H9 (cell line): ENCODE measurements at regions not wholly inside any gene's neighbourhood (a gene's known extent, or its start where the extent isn't known, plus 50 kb on each side); places are given as distances from the start of the nearest gene placed in this dataset.

ENCODE experiments used
- DNase-seq: peaks from one replicate; pipeline ENCODE4 v3.0.0-alpha.2; 2017
- H2AFZ ChIP-seq: one replicate; pipeline ENCODE4 v1.6.1; 2013; ENCODE audit warnings: mild to moderate bottlenecking, low read length, control low read depth, moderate library complexity
- H2AK5ac ChIP-seq: 2 replicates; pipeline ENCODE4 v1.6.1; 2013; ENCODE audit warnings: low read length, control low read depth, mixed read lengths; ENCODE audit not compliant: insufficient read length
- H2BK120ac ChIP-seq: one replicate; pipeline ENCODE4 v1.6.1; 2013; ENCODE audit warnings: low read depth, mild to moderate bottlenecking, low read length, control low read depth, inconsistent platforms; ENCODE audit not compliant: poor library complexity, severe bottlenecking
- H2BK12ac ChIP-seq: 2 replicates; pipeline ENCODE4 v1.6.1; 2013; ENCODE audit warnings: low read length, control low read depth, mixed read lengths, low read depth; ENCODE audit not compliant: insufficient read length
- H2BK15ac ChIP-seq: 2 replicates; pipeline ENCODE4 v1.6.1; 2013; ENCODE audit warnings: low read depth, low read length, control low read depth
- H2BK20ac ChIP-seq: one replicate; pipeline ENCODE4 v1.6.1; 2013; ENCODE audit warnings: low read depth, mild to moderate bottlenecking, low read length, control low read depth, inconsistent platforms; ENCODE audit not compliant: poor library complexity, severe bottlenecking
- H2BK5ac ChIP-seq: 2 replicates; pipeline ENCODE4 v1.6.1; 2013; ENCODE audit warnings: low read length, control low read depth, mixed read lengths; ENCODE audit not compliant: insufficient read length
- H3K14ac ChIP-seq: 2 replicates; pipeline ENCODE4 v1.6.1; 2013; ENCODE audit warnings: low read length, control low read depth; ENCODE audit not compliant: insufficient read depth
- H3K18ac ChIP-seq: 2 replicates; pipeline ENCODE4 v1.6.1; 2013; ENCODE audit warnings: low read depth, mild to moderate bottlenecking, mixed read lengths, low read length, control low read depth; ENCODE audit not compliant: insufficient read length
- H3K23ac ChIP-seq: 2 replicates; pipeline ENCODE4 v1.6.1; 2013; ENCODE audit warnings: low read length, control low read depth, mixed read lengths, low read depth; ENCODE audit not compliant: insufficient read length
- H3K23me2 ChIP-seq: 2 replicates; pipeline ENCODE4 v1.6.1; 2013; ENCODE audit warnings: low read depth, mild to moderate bottlenecking, mixed read lengths, low read length, control low read depth; ENCODE audit not compliant: insufficient read length, poor library complexity, severe bottlenecking
- H3K27ac ChIP-seq: 2 replicates; pipeline ENCODE4 v1.5.1; 2013; ENCODE audit warnings: low read length, control low read depth, mixed read lengths, low read depth; ENCODE audit not compliant: insufficient read length
- H3K27me3 ChIP-seq: 2 replicates; pipeline ENCODE4 v1.6.1; 2013; ENCODE audit warnings: low read length, control low read depth, inconsistent platforms; ENCODE audit not compliant: insufficient read depth
- H3K4ac ChIP-seq: 2 replicates; pipeline ENCODE4 v1.6.1; 2013; ENCODE audit warnings: low read depth, mild to moderate bottlenecking, control low read depth, inconsistent platforms, low read length, moderate library complexity
- H3K4me1 ChIP-seq: 2 replicates; pipeline ENCODE4 v1.6.1; 2013; ENCODE audit warnings: low read length, control low read depth, inconsistent platforms; ENCODE audit not compliant: insufficient read depth
- H3K4me2 ChIP-seq: 2 replicates; pipeline ENCODE4 v1.6.1; 2013; ENCODE audit warnings: low read length, control low read depth, mixed read lengths; ENCODE audit not compliant: insufficient read length, insufficient read depth
- H3K56ac ChIP-seq: 2 replicates; pipeline ENCODE4 v1.6.1; 2013; ENCODE audit warnings: low read depth, mild to moderate bottlenecking, mixed read lengths, low read length, control low read depth; ENCODE audit not compliant: insufficient read length
- H3K79me1 ChIP-seq: 2 replicates; pipeline ENCODE4 v1.6.1; 2013; ENCODE audit warnings: low read depth, mild to moderate bottlenecking, moderate library complexity, low read length, control low read depth, inconsistent platforms; ENCODE audit not compliant: insufficient read depth, poor library complexity, severe bottlenecking
- H3K79me2 ChIP-seq: 2 replicates; pipeline ENCODE4 v1.6.1; 2013; ENCODE audit warnings: low read length, control low read depth, inconsistent platforms; ENCODE audit not compliant: insufficient read depth
- H3K9ac ChIP-seq: 2 replicates; pipeline ENCODE4 v1.6.1; 2013; ENCODE audit warnings: low read length, control low read depth, mixed read lengths; ENCODE audit not compliant: insufficient read length; ENCODE audit errors: extremely low read depth
- H3K9me3 ChIP-seq: one replicate; pipeline ENCODE4 v1.6.1; 2013; ENCODE audit warnings: low read depth, low read length, inconsistent platforms; ENCODE audit not compliant: control insufficient read depth
- H3T11ph ChIP-seq: one replicate; pipeline ENCODE4 v1.6.1; 2013; ENCODE audit warnings: mild to moderate bottlenecking, low read length, control low read depth, inconsistent platforms
- H4K20me1 ChIP-seq: one replicate; pipeline ENCODE4 v1.6.1; 2013; ENCODE audit not compliant: control insufficient read depth, insufficient read length, insufficient read depth
- H4K5ac ChIP-seq: 2 replicates; pipeline ENCODE4 v1.6.1; 2013; ENCODE audit warnings: low read depth, mild to moderate bottlenecking, mixed read lengths, low read length, control low read depth; ENCODE audit not compliant: insufficient read length
- H4K8ac ChIP-seq: replicated peaks from 2 replicates; pipeline ENCODE4 v1.6.1; 2013; ENCODE audit warnings: low read length, control low read depth, mixed read lengths, low read depth; ENCODE audit not compliant: insufficient read length
- H4K91ac ChIP-seq: 2 replicates; pipeline ENCODE4 v1.6.1; 2013; ENCODE audit warnings: low read depth, mild to moderate bottlenecking, moderate library complexity, mixed read lengths, low read length, control low read depth; ENCODE audit not compliant: insufficient read length
- H3K27ac Mint-ChIP-seq, 3 experiments: 2 replicates in 2 of 3; 3 replicates in 1 of 3; pipeline ENCODE4 v1.8.0; 2020 to 2021; ENCODE audit warnings: mixed read lengths in 3 of 3, mild to moderate bottlenecking in 1 of 3, moderate library complexity in 1 of 3
- H3K27me3 Mint-ChIP-seq: 2 replicates; pipeline ENCODE4 v1.8.0; 2021; ENCODE audit warnings: low read depth, mild to moderate bottlenecking, moderate library complexity, mixed read lengths
- H3K36me3 Mint-ChIP-seq, 3 experiments: 2 replicates in 2 of 3; 3 replicates in 1 of 3; pipeline ENCODE4 v1.8.0; 2020 to 2021; ENCODE audit warnings: low read depth in 3 of 3, mixed read lengths in 3 of 3; ENCODE audit not compliant: insufficient read depth in 1 of 3
- H3K4me1 Mint-ChIP-seq, 2 experiments: 2 replicates each; pipeline ENCODE4 v1.8.0; 2020; ENCODE audit warnings: mixed read lengths in 2 of 2
- H3K4me3 Mint-ChIP-seq, 2 experiments: 2 replicates in 1 of 2; 3 replicates in 1 of 2; pipeline ENCODE4 v1.8.0; 2020 to 2021; ENCODE audit warnings: mild to moderate bottlenecking in 2 of 2, mixed read lengths in 2 of 2, moderate library complexity in 1 of 2
- H3K9me3 Mint-ChIP-seq, 2 experiments: 2 replicates in 1 of 2; 3 replicates in 1 of 2; pipeline ENCODE4 v1.8.0; 2020; ENCODE audit warnings: mild to moderate bottlenecking in 2 of 2, mixed read lengths in 2 of 2, moderate library complexity in 1 of 2
- WGBS: extraction: QIAGEN DNeasy Blood & Tissue Kit; methylation state at CpG from one replicate; pipeline ENCODE4 v1.1.7; 2013; ENCODE audit warnings: missing lambda C conversion rate, low lambda C conversion rate, mixed read lengths; ENCODE audit not compliant: insufficient read length; ENCODE audit errors: extremely low coverage; 5-methylcytosine and 5-hydroxymethylcytosine counted together
- TF ChIP-seq, protein P1 (sequence below): fragments of 200-600 bp; sonication (generic); conservative IDR thresholded peaks from 3 replicates; pipeline ENCODE4 v1.8.0; 2021; ENCODE audit warnings: antibody characterized with exemption, mild to moderate bottlenecking

DNA sequence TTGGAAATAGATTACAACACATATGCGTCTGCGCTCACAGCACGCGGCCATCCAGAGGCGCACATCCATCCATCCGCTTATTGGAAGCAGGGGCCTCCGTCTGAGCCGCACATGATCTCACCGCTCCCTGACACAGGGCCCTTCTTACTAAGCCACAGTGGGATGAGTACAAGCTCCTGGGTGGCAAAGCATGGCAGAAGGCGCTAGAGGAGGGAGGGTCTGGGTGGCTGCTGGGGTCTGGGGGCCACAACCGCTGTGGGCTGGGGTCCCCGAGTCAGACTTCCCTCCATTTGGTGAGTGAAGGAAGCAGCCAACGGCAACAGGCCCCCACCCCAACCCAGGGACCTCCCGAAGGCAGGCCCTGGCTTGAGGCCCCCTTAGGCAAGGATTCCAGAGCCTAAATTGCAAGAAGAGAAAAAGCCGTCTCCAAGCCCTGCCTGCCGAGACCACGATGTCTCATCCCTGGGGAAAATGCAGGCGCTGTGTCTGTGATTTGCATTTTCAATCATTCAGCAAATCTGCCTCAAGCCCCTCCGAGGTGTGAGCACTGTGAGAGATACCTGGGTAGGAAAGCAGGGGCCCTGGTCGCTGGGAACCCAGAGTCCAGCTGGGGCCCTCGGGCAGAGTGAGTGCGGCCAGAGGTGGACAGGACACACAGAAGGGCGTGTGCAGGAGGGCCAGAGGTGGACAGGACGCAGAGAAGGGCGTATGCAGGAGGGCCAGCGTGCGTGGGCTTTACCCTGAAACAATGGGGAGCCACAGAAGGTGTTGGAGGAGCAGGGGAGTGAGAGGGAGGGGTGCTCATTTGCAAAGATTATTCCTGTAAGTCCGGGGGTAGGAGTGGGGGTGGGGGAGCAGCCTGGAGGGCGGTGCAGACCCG is 135.7 kb downstream of the OLFM1 start:
- H3K36me3 Mint-ChIP-seq, result no peaks in the 10 kb centered on the region

More for the DNA sequence above, 135.7 kb downstream of the OLFM1 start:
- no peak overlapping the region for H2BK120ac ChIP-seq
- DNase-seq, result no peak
- H3K27me3 Mint-ChIP-seq, result peaks cover 1% of the 10 kb centered on the region; the same call in 1 of the 2 replicates
- H3K18ac ChIP-seq, result no peak overlapping the region
- H3K56ac ChIP-seq, result no peak overlapping the region
- no peak overlapping the region; a peak in 1 of 5 replicates for H3K4me3 Mint-ChIP-seq
- H3K4me1 Mint-ChIP-seq, result peaks cover 31 to 39% of the 10 kb centered on the region in 2 experiments
- no peak overlapping the region for H3T11ph ChIP-seq
- H3K9me3 ChIP-seq, result no peaks in the 10 kb centered on the region
- H2BK20ac ChIP-seq, result no peak overlapping the region
- H3K4me1 ChIP-seq, result peaks cover 3% of the 10 kb centered on the region; the same call in 1 of the 2 replicates
- no peak overlapping the region for H2BK12ac ChIP-seq
- no peaks in the 10 kb centered on the region for H4K20me1 ChIP-seq
- H3K9me3 Mint-ChIP-seq, result no peaks in the 10 kb centered on the region; a peak in 1 of 5 replicates
- H3K27me3 ChIP-seq, result no peaks in the 10 kb centered on the region
- no peak overlapping the region for H2BK5ac ChIP-seq
- no peak overlapping the region for H2BK15ac ChIP-seq
- no peak overlapping the region for H3K4me2 ChIP-seq
- H3K79me1 ChIP-seq, result no peaks in the 10 kb centered on the region
- no peak overlapping the region for H4K91ac ChIP-seq
- peak overlapping the region in 2 of 3 experiments; percentile 31 to 68; a peak in 2 of 7 replicates for H3K27ac Mint-ChIP-seq
- no peaks in the 10 kb centered on the region for H3K79me2 ChIP-seq
- TF ChIP-seq, protein P1, sequence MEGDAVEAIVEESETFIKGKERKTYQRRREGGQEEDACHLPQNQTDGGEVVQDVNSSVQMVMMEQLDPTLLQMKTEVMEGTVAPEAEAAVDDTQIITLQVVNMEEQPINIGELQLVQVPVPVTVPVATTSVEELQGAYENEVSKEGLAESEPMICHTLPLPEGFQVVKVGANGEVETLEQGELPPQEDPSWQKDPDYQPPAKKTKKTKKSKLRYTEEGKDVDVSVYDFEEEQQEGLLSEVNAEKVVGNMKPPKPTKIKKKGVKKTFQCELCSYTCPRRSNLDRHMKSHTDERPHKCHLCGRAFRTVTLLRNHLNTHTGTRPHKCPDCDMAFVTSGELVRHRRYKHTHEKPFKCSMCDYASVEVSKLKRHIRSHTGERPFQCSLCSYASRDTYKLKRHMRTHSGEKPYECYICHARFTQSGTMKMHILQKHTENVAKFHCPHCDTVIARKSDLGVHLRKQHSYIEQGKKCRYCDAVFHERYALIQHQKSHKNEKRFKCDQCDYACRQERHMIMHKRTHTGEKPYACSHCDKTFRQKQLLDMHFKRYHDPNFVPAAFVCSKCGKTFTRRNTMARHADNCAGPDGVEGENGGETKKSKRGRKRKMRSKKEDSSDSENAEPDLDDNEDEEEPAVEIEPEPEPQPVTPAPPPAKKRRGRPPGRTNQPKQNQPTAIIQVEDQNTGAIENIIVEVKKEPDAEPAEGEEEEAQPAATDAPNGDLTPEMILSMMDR, result no peak
- no peak overlapping the region for H3K4ac ChIP-seq
- no peak overlapping the region for H3K23ac ChIP-seq
- H3K27ac ChIP-seq, result no peak overlapping the region
- H3K14ac ChIP-seq, result 0 out of 2 replicates have a peak overlapping the region, but pooled peaks have one; percentile 9
- H3K9ac ChIP-seq, result no peak overlapping the region
- no peak overlapping the region for H4K5ac ChIP-seq
- H2AK5ac ChIP-seq, result no peak overlapping the region
- no peak overlapping the region for H4K8ac ChIP-seq
- H2AFZ ChIP-seq, result no peak overlapping the region
- no peaks in the 10 kb centered on the region for H3K23me2 ChIP-seq
- no CpG with 5 or more reads among the region's 30 CpGs for WGBS
